ENCODE measurements at regions not wholly inside any gene's neighbourhood (a gene's known extent, or its start where the extent isn't known, plus 50 kb on each side); places are given as distances from the start of the nearest gene placed in this dataset.

GRCh38 chr3:13170317-13170716, 97.1 kb upstream of the IQSEC1 start:
- Histone ChIP-seq H3F3A (ENCODE audit: insufficient read depth, low read length) (no peaks in the 10 kb centered on the region), H3K9ac (ENCODE audit: low read length) (no peak overlapping the region), H3K4me2 (ENCODE audit: low read depth, low read length) (no peak overlapping the region), H3K4me1 (ENCODE audit: low read length) (no peaks in the 10 kb centered on the region), H3K4me3 (ENCODE audit: low read length) (no peak overlapping the region), H3K9me2 (replicated peaks; ENCODE audit: insufficient read depth, low read length) (no peaks in the 10 kb centered on the region), H4K20me1 (ENCODE audit: insufficient read depth, low read length) (no peaks in the 10 kb centered on the region), H3K36me3 (replicated peaks; ENCODE audit: insufficient read depth, low read length) (no peaks in the 10 kb centered on the region), H3K79me2 (ENCODE audit: low read length) (no peaks in the 10 kb centered on the region), H3K9me3 (replicated peaks; ENCODE audit: insufficient read depth, low read length) (no peaks in the 10 kb centered on the region), H3K27me3 (replicated peaks; ENCODE audit: insufficient read depth, low read length) (no peaks in the 10 kb centered on the region), H3K27ac (ENCODE audit: low read length) (no peak overlapping the region), H2AFZ (ENCODE audit: low read length) (no peak overlapping the region)
- no peak for DNase-seq
- TF ChIP-seq EZH2phosphoT487 (IDR thresholded peaks at IDR 0.05; ENCODE audit: low read length) (no peak), EZH2 (optimal IDR thresholded peaks at IDR 0.05; ENCODE audit: low read depth, low read length) (no peak), CTCF (IDR thresholded peaks at IDR 0.05; ENCODE audit: low read length) (no peak)

GRCh38 chr3:13168391-13168790, 95.2 kb upstream of the IQSEC1 start:
- Histone ChIP-seq H3K9ac (ENCODE audit: low read length) (no peak overlapping the region), H3K27me3 (replicated peaks; ENCODE audit: insufficient read depth, low read length) (no peaks in the 10 kb centered on the region), H3K9me2 (replicated peaks; ENCODE audit: insufficient read depth, low read length) (no peaks in the 10 kb centered on the region), H3K4me1 (ENCODE audit: low read length) (no peaks in the 10 kb centered on the region), H3F3A (ENCODE audit: insufficient read depth, low read length) (no peaks in the 10 kb centered on the region), H3K9me3 (replicated peaks; ENCODE audit: insufficient read depth, low read length) (no peaks in the 10 kb centered on the region), H3K4me2 (ENCODE audit: low read depth, low read length) (no peak overlapping the region), H3K4me3 (ENCODE audit: low read length) (no peak overlapping the region), H2AFZ (ENCODE audit: low read length) (no peak overlapping the region), H3K36me3 (replicated peaks; ENCODE audit: insufficient read depth, low read length) (no peaks in the 10 kb centered on the region), H3K79me2 (ENCODE audit: low read length) (no peaks in the 10 kb centered on the region), H4K20me1 (ENCODE audit: insufficient read depth, low read length) (no peaks in the 10 kb centered on the region), H3K27ac (ENCODE audit: low read length) (no peak overlapping the region)
- DNase-seq: no peak
- TF ChIP-seq EZH2 (optimal IDR thresholded peaks at IDR 0.05; ENCODE audit: low read depth, low read length): no peak
- TF ChIP-seq CTCF (IDR thresholded peaks at IDR 0.05; ENCODE audit: low read length): no peak
- no peak for TF ChIP-seq EZH2phosphoT487 (IDR thresholded peaks at IDR 0.05; ENCODE audit: low read length)

GRCh38 chr3:13167829-13168228, 94.6 kb upstream of the IQSEC1 start:
- no peak for DNase-seq
- Histone ChIP-seq H3K4me3 (ENCODE audit: low read length) (no peak overlapping the region), H3K9me2 (replicated peaks; ENCODE audit: insufficient read depth, low read length) (no peaks in the 10 kb centered on the region), H3F3A (ENCODE audit: insufficient read depth, low read length) (no peaks in the 10 kb centered on the region), H3K27me3 (replicated peaks; ENCODE audit: insufficient read depth, low read length) (no peaks in the 10 kb centered on the region), H3K4me2 (ENCODE audit: low read depth, low read length) (no peak overlapping the region), H3K9me3 (replicated peaks; ENCODE audit: insufficient read depth, low read length) (no peaks in the 10 kb centered on the region), H3K4me1 (ENCODE audit: low read length) (no peaks in the 10 kb centered on the region), H3K27ac (ENCODE audit: low read length) (no peak overlapping the region), H4K20me1 (ENCODE audit: insufficient read depth, low read length) (no peaks in the 10 kb centered on the region), H3K79me2 (ENCODE audit: low read length) (no peaks in the 10 kb centered on the region), H3K9ac (ENCODE audit: low read length) (no peak overlapping the region), H2AFZ (ENCODE audit: low read length) (no peak overlapping the region), H3K36me3 (replicated peaks; ENCODE audit: insufficient read depth, low read length) (no peaks in the 10 kb centered on the region)
- TF ChIP-seq EZH2 (optimal IDR thresholded peaks at IDR 0.05; ENCODE audit: low read depth, low read length) (no peak), EZH2phosphoT487 (IDR thresholded peaks at IDR 0.05; ENCODE audit: low read length) (no peak), CTCF (IDR thresholded peaks at IDR 0.05; ENCODE audit: low read length) (no peak)
